ENCODE measurements at regions not wholly inside any gene's neighbourhood (a gene's known extent, or its start where the extent isn't known, plus 50 kb on each side); places are given as distances from the start of the nearest gene placed in this dataset.

DNA sequence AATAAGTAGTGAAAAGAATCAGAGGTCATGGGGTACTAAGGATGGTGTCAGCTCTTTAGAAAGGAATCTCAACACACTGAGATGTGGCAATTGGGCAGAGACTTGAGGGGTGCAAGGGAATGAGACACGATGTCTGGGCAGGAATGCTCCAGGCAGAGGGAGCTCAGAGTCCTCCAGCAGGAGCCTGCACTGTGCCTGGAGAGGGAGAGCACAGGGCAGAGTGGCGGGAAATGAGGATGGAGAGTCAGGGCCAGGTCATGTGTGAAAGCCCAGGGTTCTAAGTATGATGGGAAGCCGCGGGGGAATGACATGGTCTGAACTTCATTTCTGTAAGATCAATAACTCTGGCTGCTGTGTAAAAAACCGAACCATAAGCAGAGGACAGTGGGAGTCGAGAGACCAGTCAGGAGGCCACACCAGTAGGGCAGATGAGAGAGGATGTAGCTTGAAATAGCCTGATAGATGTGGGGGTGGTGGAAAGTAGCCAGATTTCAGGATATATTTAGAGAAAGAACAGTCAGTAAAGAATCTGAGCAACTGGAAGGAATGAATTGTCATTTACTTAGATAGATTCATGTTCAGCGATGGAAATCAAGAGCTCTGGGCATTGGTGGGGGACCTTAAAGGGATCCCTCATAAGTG lies 133.4 kb upstream of the DTNBP1 start:
- no peak for DNase-seq

DNA sequence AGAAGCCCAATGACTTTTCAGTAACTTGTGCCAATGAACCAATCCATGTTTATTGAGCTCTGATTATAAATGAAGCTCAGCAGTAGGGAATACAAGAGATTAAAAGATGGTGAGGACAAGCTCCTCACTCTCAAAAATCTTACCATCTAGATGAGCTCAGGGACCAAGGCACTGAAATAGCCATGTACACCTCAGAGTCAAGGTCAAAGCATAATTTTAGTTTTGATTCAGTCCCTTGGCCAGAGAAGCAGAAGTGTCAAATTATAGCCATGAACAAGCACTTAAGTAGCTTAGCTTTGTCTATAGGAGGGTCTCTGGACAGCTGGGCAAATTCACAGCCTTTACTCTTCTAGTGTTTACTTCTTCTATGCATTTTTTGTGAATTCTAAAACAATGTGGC lies 131.0 kb upstream of the DTNBP1 start:
- no peak for DNase-seq

- no peak for DNase-seq
These were observed 130.5 kb upstream of the DTNBP1 start for GRCh38 chr6:15793288-15793687.

GRCh38 chr6:15792842-15793241 lies 130.0 kb upstream of the DTNBP1 start:
- DNase-seq, result no peak

- no peak for DNase-seq
These were observed 128.8 kb upstream of the DTNBP1 start for GRCh38 chr6:15791448-15792181.

DNA sequence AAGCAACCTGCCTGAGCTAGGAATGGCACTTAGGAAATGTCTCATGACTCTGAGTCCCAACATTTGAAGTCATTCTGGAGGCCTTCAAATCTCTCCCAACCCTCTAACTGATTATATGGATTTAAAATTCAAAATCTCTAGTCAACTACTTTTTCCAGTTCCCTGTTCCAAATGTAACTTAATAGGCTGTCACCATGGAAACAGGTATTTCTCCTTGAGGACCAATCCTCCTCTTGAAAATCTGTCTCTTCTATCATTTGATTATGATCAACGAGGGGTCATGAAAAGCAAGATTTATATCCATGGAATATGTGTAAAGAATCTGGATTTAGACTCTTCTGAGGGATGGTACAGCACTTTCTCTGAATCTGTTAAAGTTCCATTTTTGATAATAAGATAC lies 127.3 kb upstream of the DTNBP1 start:
- DNase-seq, result no peak

DNA sequence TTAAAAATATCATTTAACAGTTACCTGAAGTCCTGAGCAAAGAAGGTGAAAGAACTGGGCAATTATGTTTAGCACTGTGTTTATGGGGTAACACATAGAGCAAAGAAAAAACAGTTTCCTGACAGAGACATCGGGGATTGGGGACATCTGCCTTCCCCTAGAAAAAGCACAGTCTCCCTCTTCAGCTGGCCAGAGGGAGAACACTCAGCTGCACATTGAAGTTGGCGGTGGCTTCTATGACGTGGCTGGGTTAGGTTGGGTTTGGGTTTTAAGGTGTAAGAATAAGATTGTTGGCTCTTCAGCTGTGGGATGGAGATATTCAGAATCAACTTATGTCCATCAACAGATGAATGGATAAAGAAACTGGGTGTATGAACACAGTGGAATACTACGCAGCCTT lies 124.0 kb upstream of the DTNBP1 start:
- no peak for DNase-seq

GRCh38 chr6:15783484-15783883 lies 120.7 kb upstream of the DTNBP1 start:
- no peak for DNase-seq

DNA sequence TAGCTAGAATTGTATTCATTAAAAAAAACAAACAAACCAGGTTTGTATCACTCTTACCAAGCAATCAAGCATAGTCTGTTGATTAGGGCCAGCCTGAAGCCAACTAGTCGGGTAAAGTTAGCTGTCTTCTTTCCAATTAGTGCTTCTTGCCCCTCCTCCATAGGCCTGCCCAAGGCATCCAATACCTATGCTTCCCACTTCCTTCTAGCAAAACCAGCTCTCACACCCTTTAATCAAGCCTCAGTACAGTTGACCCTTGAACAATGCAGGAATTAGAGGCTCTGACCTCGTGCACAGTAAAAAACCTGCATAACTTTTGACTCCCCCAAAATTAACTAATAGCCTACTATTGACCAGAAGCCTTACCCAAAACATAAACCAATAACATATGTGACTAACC lies 119.1 kb upstream of the DTNBP1 start:
- DNase-seq, result no peak

GRCh38 chr6:15781333-15781732 lies 118.5 kb upstream of the DTNBP1 start:
- no peak for DNase-seq

- no peak for DNase-seq
These were observed 117.6 kb upstream of the DTNBP1 start for GRCh38 chr6:15780437-15780836.

DNA sequence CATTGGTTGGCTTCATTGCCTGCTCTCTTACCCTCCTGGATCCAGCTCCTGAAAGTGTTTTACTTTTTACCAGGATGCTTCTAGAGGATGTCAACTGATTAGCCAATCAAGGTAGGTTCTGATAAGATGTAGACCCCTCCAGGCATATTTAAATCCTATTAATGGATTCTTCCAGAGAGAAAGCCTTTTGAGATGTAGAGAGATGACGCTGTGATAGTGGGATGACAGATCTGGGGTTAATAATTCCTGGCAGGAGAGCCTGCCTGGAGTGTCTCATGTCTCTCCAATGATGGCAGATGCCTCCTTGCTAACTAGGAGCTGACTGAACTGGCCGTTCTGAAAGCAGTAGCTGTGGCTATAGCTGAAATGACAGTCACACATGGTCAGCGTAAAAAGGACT lies 116.9 kb upstream of the DTNBP1 start:
- no peak for DNase-seq

GRCh38 chr6:15776458-15776980 lies 113.7 kb upstream of the DTNBP1 start:
- peak; percentile 15 for DNase-seq

- DNase-seq, result no peak
These were observed 112.9 kb upstream of the DTNBP1 start for GRCh38 chr6:15775741-15776140.

GRCh38 chr6:15775076-15775634 lies 112.3 kb upstream of the DTNBP1 start:
- DNase-seq, result no peak

DNA sequence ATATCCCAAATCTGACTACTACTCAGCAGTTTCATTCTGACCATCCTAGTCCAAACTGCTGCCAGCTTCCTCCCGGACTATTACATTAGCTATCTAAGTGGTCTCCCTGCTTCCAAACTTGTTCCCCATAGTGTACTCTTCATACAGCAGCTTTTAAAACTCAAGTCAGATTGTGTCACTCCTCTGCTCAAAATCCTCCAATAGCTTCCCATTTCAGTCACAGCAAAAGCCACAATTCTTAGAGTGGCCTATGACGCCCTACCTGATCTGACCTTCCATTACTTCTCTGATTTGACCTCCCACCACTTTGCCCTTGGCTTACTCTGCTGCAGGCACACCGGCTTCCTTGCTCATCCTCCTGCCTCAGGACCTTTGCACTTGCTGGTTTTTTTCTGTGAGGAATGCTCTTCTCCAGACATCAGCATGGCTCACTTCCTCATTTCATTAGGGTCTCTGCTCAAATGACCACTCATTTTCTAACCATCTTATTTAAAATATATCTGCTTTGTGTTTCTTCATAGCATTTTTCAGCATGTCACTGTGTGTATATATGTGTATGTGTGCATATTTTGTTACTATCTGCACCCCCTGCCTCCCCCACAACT lies 111.1 kb upstream of the DTNBP1 start:
- no peak for DNase-seq

- no peak for DNase-seq
These were observed 107.7 kb upstream of the DTNBP1 start for GRCh38 chr6:15770347-15771143.

- no peak for DNase-seq
These were observed 106.7 kb upstream of the DTNBP1 start for GRCh38 chr6:15769511-15770018.

DNA sequence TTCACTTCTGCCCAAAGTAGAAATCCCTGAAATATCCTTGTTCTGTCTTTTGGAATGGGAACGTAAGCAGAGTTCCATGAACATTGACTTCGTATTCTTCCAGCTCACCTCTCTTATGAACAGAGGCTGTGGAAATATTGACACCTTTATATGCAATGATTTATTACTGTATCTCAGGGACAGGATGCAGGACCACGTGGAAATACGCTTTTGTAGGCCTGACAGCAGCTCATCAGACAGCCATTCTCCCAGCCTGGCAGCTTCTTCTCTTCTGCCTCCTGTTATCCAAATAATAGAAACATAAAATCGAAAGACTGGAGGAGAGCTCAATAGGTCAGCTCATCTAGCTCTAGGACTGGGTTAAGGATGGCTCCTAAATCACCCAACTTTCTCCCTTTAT lies 106.2 kb upstream of the DTNBP1 start:
- DNase-seq, result no peak

GRCh38 chr6:15763837-15764236 lies 101.0 kb upstream of the DTNBP1 start:
- no peak for DNase-seq

DNA sequence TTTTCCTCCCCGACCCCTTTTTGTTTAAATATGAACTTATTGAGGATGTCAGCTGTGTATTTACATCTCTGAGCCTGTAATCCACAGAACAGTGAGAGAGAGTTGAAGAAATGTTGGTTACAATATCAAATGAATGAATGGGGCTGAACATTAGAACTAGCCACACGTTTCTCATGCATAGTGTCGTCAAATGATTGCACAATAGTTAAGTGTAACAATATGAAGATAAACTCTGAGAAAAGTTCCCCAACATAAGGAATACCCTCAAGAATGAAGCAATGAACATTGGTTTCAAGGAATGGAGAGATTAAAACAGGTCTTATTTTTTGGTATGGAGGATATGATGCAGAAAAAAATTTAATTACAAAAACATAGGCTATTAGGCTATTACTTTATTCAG lies 100.5 kb upstream of the DTNBP1 start:
- no peak for DNase-seq

GRCh38 chr6:15761045-15761502 lies 98.2 kb upstream of the DTNBP1 start:
- DNase-seq, result no peak
